ENCODE measurements at regions not wholly inside any gene's neighbourhood (a gene's known extent, or its start where the extent isn't known, plus 50 kb on each side); places are given as distances from the start of the nearest gene placed in this dataset.

GRCh38 chr6:23712756-23713155, 413.3 kb upstream of the NRSN1 start:
- no peak for TF ChIP-seq EP300 (IDR thresholded peaks at IDR 0.05; ENCODE audit: low read depth in 2 of 2, low read length in 2 of 2)
- no peak for TF ChIP-seq EP300 (CRISPR knock-in tag; IDR thresholded peaks at IDR 0.05; ENCODE audit: borderline replicate concordance)
- TF ChIP-seq ZBTB46 (CRISPR knock-in tag; IDR thresholded peaks at IDR 0.05; ENCODE audit: borderline replicate concordance) = no peak
- no peak for TF ChIP-seq NFIC (IDR thresholded peaks at IDR 0.05; ENCODE audit: low read length)
- TF ChIP-seq ZBTB43 (CRISPR knock-in tag; conservative IDR thresholded peaks at IDR 0.05) = no peak
- no peak for TF ChIP-seq POLR2A (IDR thresholded peaks at IDR 0.05; ENCODE audit: insufficient read depth in 1 of 2, low read depth in 2 of 2, low read length in 2 of 2)
- TF ChIP-seq ZNF503 (CRISPR knock-in tag; IDR thresholded peaks at IDR 0.05) = no peak
- no peak for TF ChIP-seq CBX2 (IDR thresholded peaks at IDR 0.05; ENCODE audit: low read depth, low read length)
- TF ChIP-seq CBX2 (CRISPR knock-in tag; IDR thresholded peaks at IDR 0.05; ENCODE audit: low read depth) = no peak
- TF ChIP-seq ZNF496 (CRISPR knock-in tag; IDR thresholded peaks at IDR 0.05; ENCODE audit: insufficient replicate concordance) = no peak
- TF ChIP-seq JUN (CRISPR knock-in tag; IDR thresholded peaks at IDR 0.05) = no peak
- TF ChIP-seq IKZF5 (CRISPR knock-in tag; IDR thresholded peaks at IDR 0.05) = no peak
- no peak for TF ChIP-seq SMC3 (IDR thresholded peaks at IDR 0.05; ENCODE audit: low read length)
- no peak for TF ChIP-seq ZNF672 (CRISPR knock-in tag; IDR thresholded peaks at IDR 0.05)

Measured in HepG2 (cell line).